ENCODE measurements at regions not wholly inside any gene's neighbourhood (a gene's known extent, or its start where the extent isn't known, plus 50 kb on each side); places are given as distances from the start of the nearest gene placed in this dataset.
A peak's percentile ranks its signal among the peaks of the same experiment; 100 is the strongest.
"Not testable (repeated sequence)": the region's sequence is repeated elsewhere in the genome, so short reads cannot be mapped to it uniquely, and the experiment has no call there.

- H2AK5ac ChIP-seq (ENCODE audit: low read depth, low read length); H3K4me3 ChIP-seq (ENCODE audit: low read length in 2 of 2); H3K9ac ChIP-seq (ENCODE audit: low read depth, low read length, poor library complexity); H2AFZ ChIP-seq (ENCODE audit: low read length); H3K4ac ChIP-seq (ENCODE audit: low read length); H3K9me3 ChIP-seq (replicated peaks in 1 of 2; ENCODE audit: control insufficient read depth in 2 of 2, insufficient read depth in 1 of 2, low read depth in 1 of 2, low read length in 2 of 2); H3K79me1 ChIP-seq (ENCODE audit: low read depth, low read length); H4K8ac ChIP-seq (ENCODE audit: low read depth, low read length); H3K18ac ChIP-seq (ENCODE audit: low read length); H3K27ac ChIP-seq (replicated peaks; ENCODE audit: low read length); H3K36me3 ChIP-seq (replicated peaks in 1 of 2; ENCODE audit: control insufficient read depth in 2 of 2, insufficient read depth in 2 of 2, low read length in 2 of 2); H3K27me3 ChIP-seq (ENCODE audit: control insufficient read depth in 3 of 3, insufficient read depth in 3 of 3, low read depth in 1 of 3, low read length in 3 of 3); H2BK120ac ChIP-seq (ENCODE audit: low read depth, low read length); H3K4me2 ChIP-seq (ENCODE audit: insufficient read depth, low read length, poor library complexity, severe bottlenecking); H3K23ac ChIP-seq (ENCODE audit: low read depth, low read length, poor library complexity); H2BK15ac ChIP-seq (ENCODE audit: low read length); H3K4me1 ChIP-seq (ENCODE audit: control insufficient read depth in 2 of 2, insufficient read depth in 1 of 2, low read depth in 1 of 2, low read length in 2 of 2); DNase-seq (ENCODE audit: low spot score); H4K91ac ChIP-seq (ENCODE audit: low read depth, low read length, poor library complexity); H2BK12ac ChIP-seq (ENCODE audit: low read length); H3K14ac ChIP-seq (ENCODE audit: low read length); H2BK5ac ChIP-seq (ENCODE audit: low read length): not testable (repeated sequence)
Observed at GRCh38 chr4:91738831-91739230, 564.9 kb upstream of the GRID2 start.

GRCh38 chr4:91746551-91746950, 557.2 kb upstream of the GRID2 start:
- Histone ChIP-seq H3K27ac (replicated peaks; ENCODE audit: low read length) (no peak overlapping the region), H3K9me3 (replicated peaks in 1 of 2; ENCODE audit: control insufficient read depth in 2 of 2, insufficient read depth in 1 of 2, low read depth in 1 of 2, low read length in 2 of 2) (no peaks in the 10 kb centered on the region), H4K8ac (ENCODE audit: low read depth, low read length) (no peak overlapping the region), H3K14ac (ENCODE audit: low read length) (peak overlapping the region; percentile 56), H2BK120ac (ENCODE audit: low read depth, low read length) (no peak overlapping the region), H3K79me1 (ENCODE audit: low read depth, low read length) (no peaks in the 10 kb centered on the region), H4K91ac (ENCODE audit: low read depth, low read length, poor library complexity) (no peak overlapping the region), H3K4me2 (ENCODE audit: insufficient read depth, low read length, poor library complexity, severe bottlenecking) (no peak overlapping the region), H2AFZ (ENCODE audit: low read length) (peak overlapping the region; percentile 45), H3K27me3 (ENCODE audit: control insufficient read depth in 3 of 3, insufficient read depth in 3 of 3, low read depth in 1 of 3, low read length in 3 of 3) (no peaks in the 10 kb centered on the region), H3K4me3 (ENCODE audit: low read length in 2 of 2) (no peak overlapping the region), H3K4ac (ENCODE audit: low read length) (no peak overlapping the region), H2BK5ac (ENCODE audit: low read length) (peak overlapping the region; percentile 35), H3K9ac (ENCODE audit: low read depth, low read length, poor library complexity) (no peak overlapping the region), H3K4me1 (ENCODE audit: control insufficient read depth in 2 of 2, insufficient read depth in 1 of 2, low read depth in 1 of 2, low read length in 2 of 2) (no peaks in the 10 kb centered on the region), H2AK5ac (ENCODE audit: low read depth, low read length) (no peak overlapping the region), H2BK15ac (ENCODE audit: low read length) (no peak overlapping the region), H3K23ac (ENCODE audit: low read depth, low read length, poor library complexity) (no peak overlapping the region), H3K36me3 (replicated peaks in 1 of 2; ENCODE audit: control insufficient read depth in 2 of 2, insufficient read depth in 2 of 2, low read length in 2 of 2) (no peaks in the 10 kb centered on the region), H3K18ac (ENCODE audit: low read length) (no peak overlapping the region), H2BK12ac (ENCODE audit: low read length) (no peak overlapping the region)
- no CpG with 5 or more reads among the region's 3 CpGs for WGBS, 2 donors (ENCODE audit: extremely low coverage in 2 of 2, insufficient read length in 2 of 2, insufficient replicate concordance in 1 of 2)
- no peak for DNase-seq (ENCODE audit: low spot score)

DNA sequence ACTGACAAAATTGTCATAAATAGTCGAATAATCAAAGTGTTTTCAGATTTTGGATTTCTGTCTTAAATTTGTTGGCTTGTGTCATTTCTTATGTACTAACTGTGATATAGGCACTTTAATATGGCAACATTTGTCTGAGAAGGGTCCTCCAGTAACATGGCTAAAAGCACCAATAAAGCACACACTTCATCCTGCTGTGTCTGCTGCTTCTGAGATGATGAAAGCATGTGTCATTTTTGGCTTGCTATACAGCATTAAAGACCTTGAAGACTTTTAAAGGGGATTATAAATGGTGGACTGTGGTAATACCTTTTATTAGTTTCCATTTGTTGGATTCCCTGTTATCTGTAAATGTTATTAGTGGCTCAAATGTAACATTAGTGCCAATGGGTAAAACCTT, 551.8 kb upstream of the GRID2 start:
- no peak overlapping the region for H3K4me3 ChIP-seq (ENCODE audit: low read length in 2 of 2)
- no peak for DNase-seq (ENCODE audit: low spot score)
- no peaks in the 10 kb centered on the region for H3K4me1 ChIP-seq (ENCODE audit: control insufficient read depth in 2 of 2, insufficient read depth in 1 of 2, low read depth in 1 of 2, low read length in 2 of 2)
- H3K27me3 ChIP-seq (ENCODE audit: control insufficient read depth in 3 of 3, insufficient read depth in 3 of 3, low read depth in 1 of 3, low read length in 3 of 3) = no peaks in the 10 kb centered on the region
- no peak overlapping the region for H3K4me2 ChIP-seq (ENCODE audit: insufficient read depth, low read length, poor library complexity, severe bottlenecking)
- no peak overlapping the region for H3K9ac ChIP-seq (ENCODE audit: low read depth, low read length, poor library complexity)
- no peak overlapping the region for H2AK5ac ChIP-seq (ENCODE audit: low read depth, low read length)
- no peaks in the 10 kb centered on the region for H3K36me3 ChIP-seq (replicated peaks in 1 of 2; ENCODE audit: control insufficient read depth in 2 of 2, insufficient read depth in 2 of 2, low read length in 2 of 2)
- H3K79me1 ChIP-seq (ENCODE audit: low read depth, low read length) = no peaks in the 10 kb centered on the region
- H3K4ac ChIP-seq (ENCODE audit: low read length) = no peak overlapping the region
- no peak overlapping the region for H4K8ac ChIP-seq (ENCODE audit: low read depth, low read length)
- H2AFZ ChIP-seq (ENCODE audit: low read length) = no peak overlapping the region
- no CpG with 5 or more reads among the region's 1 CpG for WGBS, 2 donors (ENCODE audit: extremely low coverage in 2 of 2, insufficient read length in 2 of 2, insufficient replicate concordance in 1 of 2)
- H2BK12ac ChIP-seq (ENCODE audit: low read length) = no peak overlapping the region
- H2BK15ac ChIP-seq (ENCODE audit: low read length) = no peak overlapping the region
- H3K23ac ChIP-seq (ENCODE audit: low read depth, low read length, poor library complexity) = no peak overlapping the region
- H2BK120ac ChIP-seq (ENCODE audit: low read depth, low read length) = no peak overlapping the region
- H3K9me3 ChIP-seq (replicated peaks in 1 of 2; ENCODE audit: control insufficient read depth in 2 of 2, insufficient read depth in 1 of 2, low read depth in 1 of 2, low read length in 2 of 2) = no peaks in the 10 kb centered on the region
- H3K18ac ChIP-seq (ENCODE audit: low read length) = no peak overlapping the region
- H3K14ac ChIP-seq (ENCODE audit: low read length) = no peak overlapping the region
- H2BK5ac ChIP-seq (ENCODE audit: low read length) = no peak overlapping the region
- H4K91ac ChIP-seq (ENCODE audit: low read depth, low read length, poor library complexity) = no peak overlapping the region
- H3K27ac ChIP-seq (replicated peaks; ENCODE audit: low read length) = no peak overlapping the region

DNA sequence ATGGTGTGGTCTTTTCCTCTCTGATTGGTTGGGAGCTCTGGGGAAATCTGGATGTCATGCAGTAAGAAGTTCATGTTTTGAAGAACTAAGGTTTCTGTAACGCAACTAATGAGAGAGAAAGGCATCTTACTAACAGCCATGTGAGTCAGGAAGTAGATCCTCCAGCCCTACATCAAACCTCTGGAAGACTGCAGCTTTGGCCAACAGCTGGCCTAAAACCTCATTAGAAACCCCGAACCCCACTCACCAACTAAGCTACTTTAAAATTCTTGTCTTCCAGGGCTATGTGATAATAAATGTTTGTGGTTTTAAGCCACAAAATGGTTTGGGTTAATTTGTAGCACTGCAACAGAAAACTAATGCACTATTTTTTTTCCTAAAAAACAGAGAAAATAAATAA, 549.0 kb upstream of the GRID2 start:
- Histone ChIP-seq H3K14ac (ENCODE audit: low read length) (no peak overlapping the region), H3K9me3 (replicated peaks in 1 of 2; ENCODE audit: control insufficient read depth in 2 of 2, insufficient read depth in 1 of 2, low read depth in 1 of 2, low read length in 2 of 2) (no peaks in the 10 kb centered on the region), H3K4me1 (ENCODE audit: control insufficient read depth in 2 of 2, insufficient read depth in 1 of 2, low read depth in 1 of 2, low read length in 2 of 2) (no peaks in the 10 kb centered on the region), H2BK12ac (ENCODE audit: low read length) (no peak overlapping the region), H4K8ac (ENCODE audit: low read depth, low read length) (no peak overlapping the region), H3K9ac (ENCODE audit: low read depth, low read length, poor library complexity) (no peak overlapping the region), H3K18ac (ENCODE audit: low read length) (no peak overlapping the region), H3K23ac (ENCODE audit: low read depth, low read length, poor library complexity) (no peak overlapping the region), H2AK5ac (ENCODE audit: low read depth, low read length) (no peak overlapping the region), H2BK15ac (ENCODE audit: low read length) (no peak overlapping the region), H4K91ac (ENCODE audit: low read depth, low read length, poor library complexity) (no peak overlapping the region), H3K4me2 (ENCODE audit: insufficient read depth, low read length, poor library complexity, severe bottlenecking) (no peak overlapping the region), H3K36me3 (replicated peaks in 1 of 2; ENCODE audit: control insufficient read depth in 2 of 2, insufficient read depth in 2 of 2, low read length in 2 of 2) (no peaks in the 10 kb centered on the region), H2AFZ (ENCODE audit: low read length) (no peak overlapping the region), H3K4ac (ENCODE audit: low read length) (no peak overlapping the region), H2BK120ac (ENCODE audit: low read depth, low read length) (no peak overlapping the region), H3K79me1 (ENCODE audit: low read depth, low read length) (no peaks in the 10 kb centered on the region), H2BK5ac (ENCODE audit: low read length) (no peak overlapping the region), H3K4me3 (ENCODE audit: low read length in 2 of 2) (no peak overlapping the region), H3K27ac (replicated peaks; ENCODE audit: low read length) (no peak overlapping the region), H3K27me3 (ENCODE audit: control insufficient read depth in 3 of 3, insufficient read depth in 3 of 3, low read depth in 1 of 3, low read length in 3 of 3) (no peaks in the 10 kb centered on the region)
- WGBS, 2 donors (ENCODE audit: extremely low coverage in 2 of 2, insufficient read length in 2 of 2, insufficient replicate concordance in 1 of 2) = no CpG with 5 or more reads among the region's 2 CpGs
- no peak for DNase-seq (ENCODE audit: low spot score)

Data from neuronal stem cell (in vitro differentiated cells).